Activated CD4-positive, alpha-beta T cell treated with anti-CD3 and anti-CD28 coated beads, Interleukin-2, Interleukin-6, amounts not matched to agents 100 ng/mL and 50 ng/mL, durations not matched to agents 16 hours and 8 hours (primary cell): ENCODE measurements at regions not wholly inside any gene's neighbourhood (a gene's known extent, or its start where the extent isn't known, plus 50 kb on each side); places are given as distances from the start of the nearest gene placed in this dataset.
A peak's percentile ranks its signal among the peaks of the same experiment; 100 is the strongest.

Experiments
- DNase-seq: peaks from one replicate; pipeline ENCODE4 v3.0.0-alpha.2; 2020

DNA sequence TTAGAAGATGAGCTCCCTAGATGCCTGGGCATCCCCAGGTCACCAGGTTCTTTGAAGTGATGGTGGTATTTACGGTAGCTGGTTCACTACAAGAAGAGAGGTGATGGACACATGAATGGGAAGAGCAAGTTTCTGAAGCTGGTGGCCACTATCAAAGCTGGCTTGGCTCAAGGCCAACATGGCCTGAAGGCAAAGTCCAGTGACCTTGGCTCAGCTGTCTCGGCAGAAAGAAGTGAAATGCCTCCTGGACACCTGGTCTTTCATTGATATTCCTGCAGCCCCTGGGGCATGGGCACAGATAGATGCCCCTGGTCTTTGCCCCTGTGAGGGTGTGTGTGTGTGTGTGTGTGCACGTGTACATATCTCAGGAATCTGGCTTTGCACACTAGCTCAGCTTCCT lies 441.8 kb upstream of the TMPO start:
- DNase-seq, result no peak

DNA sequence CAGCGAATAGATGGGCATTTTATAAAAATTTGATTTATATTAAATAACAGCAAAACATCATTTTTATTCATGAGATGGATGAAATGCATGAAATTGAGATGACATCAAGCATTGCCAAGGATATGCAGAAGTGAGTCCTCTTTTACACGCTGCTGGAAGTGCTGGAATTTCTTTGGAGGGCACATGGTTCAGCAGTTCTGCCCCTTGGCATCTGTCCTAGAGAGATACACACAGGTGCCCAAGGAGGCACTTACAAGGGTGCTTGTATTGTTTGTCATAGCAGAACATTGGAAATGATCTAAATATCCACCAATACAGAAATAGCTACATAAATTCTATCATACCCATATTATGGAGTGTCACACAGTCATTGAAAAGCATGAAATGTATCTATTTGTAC lies 441.1 kb upstream of the TMPO start:
- DNase-seq, result no peak

- DNase-seq, result no peak
Measured at GRCh38 chr12:98084391-98084790, 431.0 kb upstream of the TMPO start.

GRCh38 chr12:98085046-98085755 lies 430.2 kb upstream of the TMPO start:
- DNase-seq, result no peak

GRCh38 chr12:98090731-98091130 lies 424.7 kb upstream of the TMPO start:
- DNase-seq, result no peak

DNA sequence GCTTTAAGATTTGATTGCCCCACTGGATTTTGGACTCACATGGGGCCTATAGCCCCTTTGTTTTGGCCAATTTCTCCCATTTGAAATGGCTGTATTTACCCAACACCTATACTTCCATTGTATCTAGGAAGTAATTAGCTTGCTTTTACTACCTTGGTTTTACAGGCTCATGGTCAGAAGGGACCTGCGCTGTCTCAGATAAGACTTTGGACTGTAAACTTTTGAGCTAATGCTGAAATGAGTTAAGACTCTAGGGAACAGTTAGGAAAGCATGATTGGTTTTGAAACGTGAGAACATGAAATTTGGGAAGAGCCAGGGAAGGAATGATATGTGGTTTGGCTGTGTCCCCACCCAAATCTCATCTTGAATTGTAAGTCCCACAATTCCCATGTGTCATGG lies 419.0 kb upstream of the TMPO start:
- no peak for DNase-seq

DNA sequence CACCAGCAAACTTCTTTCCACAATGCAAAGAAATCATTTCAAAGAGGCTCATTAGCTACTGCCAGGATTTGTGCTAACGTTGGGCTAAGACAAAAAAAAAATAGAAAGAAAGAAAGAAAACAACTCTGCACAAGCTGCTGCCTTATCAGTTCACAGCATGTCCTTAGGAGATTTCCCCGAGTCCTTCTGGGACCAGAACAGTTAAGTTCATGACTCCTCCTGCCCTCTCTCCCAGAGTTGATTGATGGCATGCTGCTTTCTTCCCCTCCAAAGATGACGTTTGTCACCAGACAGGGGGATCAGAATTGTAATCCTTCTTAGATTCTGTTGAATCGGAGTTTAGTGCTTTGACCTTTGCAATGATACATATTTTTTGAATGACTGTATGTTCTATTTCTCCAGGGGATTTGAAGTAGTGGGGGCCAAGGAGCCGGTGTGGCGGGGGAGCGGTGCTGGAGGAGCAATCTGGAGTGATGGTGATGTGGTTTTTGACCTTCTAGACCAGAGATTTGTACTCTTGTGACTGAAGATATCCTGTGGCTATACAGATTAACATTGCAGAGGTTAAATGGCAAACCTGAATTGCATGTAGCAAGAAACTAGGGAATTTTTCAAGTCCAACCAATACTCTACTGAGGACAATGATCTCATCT lies 409.2 kb upstream of the TMPO start:
- no peak for DNase-seq

DNA sequence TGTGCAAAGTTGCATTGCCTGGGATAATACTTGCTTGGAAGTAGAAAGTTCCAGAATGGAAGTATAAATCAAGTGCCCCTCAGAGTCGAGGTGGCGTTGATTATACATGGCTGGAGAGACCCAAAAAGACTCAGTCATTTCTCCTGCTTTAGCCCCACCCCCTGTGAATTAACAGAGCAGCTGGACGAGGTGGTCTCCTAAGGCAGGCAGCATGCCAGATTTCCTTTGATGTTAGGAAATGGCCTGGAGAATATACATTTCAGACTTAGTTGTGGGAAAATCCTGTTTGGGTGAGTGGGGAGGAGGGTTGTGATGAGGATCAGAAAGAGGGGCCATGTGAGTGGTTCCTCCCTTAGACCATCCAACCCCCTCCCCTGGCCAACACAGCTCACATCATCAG lies 406.1 kb upstream of the TMPO start:
- DNase-seq, result no peak

DNA sequence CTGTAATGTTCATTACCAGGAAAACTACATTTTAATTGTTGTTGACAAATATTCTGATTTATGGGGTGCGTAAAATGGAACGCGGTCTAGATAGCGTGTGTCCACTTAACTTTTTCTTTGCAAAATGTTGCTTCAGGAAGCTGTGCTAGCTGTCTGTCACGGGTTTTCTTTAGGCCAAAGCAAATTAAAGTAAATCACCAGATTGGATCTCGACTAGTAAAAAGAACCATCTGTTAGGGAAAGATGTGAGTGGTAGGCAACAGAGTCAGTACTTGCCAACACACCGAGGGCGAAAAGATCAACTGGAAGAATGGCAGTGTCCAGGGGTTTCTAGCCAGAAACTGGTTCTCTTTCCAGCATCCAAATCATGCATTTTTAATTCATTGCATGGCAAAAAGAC lies 404.9 kb upstream of the TMPO start:
- no peak for DNase-seq

DNA sequence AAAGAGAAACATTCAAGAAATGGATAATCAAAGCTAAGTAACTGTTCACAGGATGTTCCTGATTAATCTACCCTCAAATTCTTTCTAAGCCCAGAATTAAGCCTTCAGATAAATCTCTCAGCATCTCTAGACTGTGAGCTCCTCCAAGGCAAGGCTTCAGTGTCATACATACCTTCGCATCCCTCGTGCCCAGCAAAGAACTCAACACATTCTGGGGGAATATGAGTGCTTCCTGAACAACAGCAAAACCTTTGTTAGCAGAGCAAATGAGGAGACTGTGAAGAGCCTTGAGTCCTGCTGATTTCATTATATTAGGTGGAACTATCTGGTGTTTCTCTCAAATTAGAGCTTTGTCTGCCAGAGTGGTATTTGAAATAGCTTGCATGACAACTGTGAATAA lies 401.8 kb upstream of the TMPO start:
- no peak for DNase-seq

GRCh38 chr12:98121963-98122362 lies 393.4 kb upstream of the TMPO start:
- no peak for DNase-seq

DNA sequence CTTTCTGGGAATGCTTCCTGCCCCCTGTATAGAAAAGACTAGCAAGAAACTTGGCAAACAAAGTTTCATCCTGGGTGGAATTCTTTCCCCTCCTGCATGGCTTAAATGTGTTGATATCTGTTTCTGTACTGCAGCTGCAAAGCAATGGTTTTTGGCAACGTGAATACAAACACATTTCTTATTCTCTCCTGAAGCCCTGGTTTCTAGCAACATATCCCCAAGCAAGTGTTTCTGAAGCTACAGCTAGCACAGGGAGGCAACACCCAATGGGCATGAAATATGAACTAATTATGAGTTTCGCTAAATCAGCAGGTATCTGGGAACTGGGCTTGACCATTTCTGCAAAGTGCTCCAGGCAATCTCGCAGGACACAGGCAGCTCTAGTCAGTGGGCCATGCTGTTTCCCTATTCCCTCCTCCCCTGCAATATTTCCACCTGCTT lies 392.3 kb upstream of the TMPO start:
- no peak for DNase-seq

- DNase-seq, result no peak
Measured at GRCh38 chr12:98126637-98127335, 388.6 kb upstream of the TMPO start.

- no peak for DNase-seq
Measured at GRCh38 chr12:98127336-98127679, 388.1 kb upstream of the TMPO start.

GRCh38 chr12:98127854-98128253 lies 387.5 kb upstream of the TMPO start:
- DNase-seq, result no peak

GRCh38 chr12:98136544-98136943 lies 378.8 kb upstream of the TMPO start:
- no peak for DNase-seq

DNA sequence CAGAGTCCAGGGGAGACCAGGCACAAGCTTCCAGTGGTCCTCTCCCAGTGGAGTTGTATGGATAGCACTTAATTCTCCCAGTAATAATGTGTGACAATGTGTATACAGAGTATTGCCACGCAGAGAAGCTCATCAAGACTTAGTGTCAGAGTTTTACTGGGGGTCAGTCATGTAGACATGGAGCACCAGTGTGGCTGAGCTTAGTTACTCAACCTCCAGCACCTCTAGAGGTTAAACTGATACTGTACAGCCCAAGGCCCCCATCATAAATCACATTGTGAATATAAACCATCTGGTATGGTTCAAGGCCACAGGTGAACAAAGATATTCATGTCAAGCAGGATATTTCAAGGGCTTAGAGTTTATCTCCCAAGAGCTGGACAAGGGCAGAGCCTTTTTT lies 378.1 kb upstream of the TMPO start:
- no peak for DNase-seq

- DNase-seq, result no peak
Measured at GRCh38 chr12:98144953-98145352, 370.4 kb upstream of the TMPO start.

GRCh38 chr12:98146043-98146442 lies 369.3 kb upstream of the TMPO start:
- no peak for DNase-seq

DNA sequence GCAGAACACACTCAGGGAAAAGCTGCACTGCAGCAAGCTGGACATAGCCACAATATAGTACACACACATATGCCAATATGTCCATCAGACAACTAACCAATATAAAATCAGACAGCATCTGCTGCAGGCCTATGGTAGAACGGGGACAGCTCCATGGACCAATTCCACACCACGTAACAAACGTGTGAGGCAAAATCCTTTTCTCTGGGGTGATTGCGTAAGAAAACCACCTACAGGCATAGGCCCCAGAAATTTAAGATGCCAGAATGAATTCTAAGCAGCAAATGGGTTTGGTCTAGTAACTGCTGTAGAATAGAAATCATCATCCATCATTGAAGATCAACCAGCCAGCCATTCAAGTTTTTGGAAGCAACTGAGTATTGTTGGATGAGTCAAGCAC lies 368.9 kb upstream of the TMPO start:
- DNase-seq, result no peak

GRCh38 chr12:98149270-98149669 lies 366.1 kb upstream of the TMPO start:
- DNase-seq, result peak; percentile 52

- no peak for DNase-seq
Measured at GRCh38 chr12:98149691-98150210, 365.6 kb upstream of the TMPO start.

GRCh38 chr12:98151105-98151590 lies 364.2 kb upstream of the TMPO start:
- no peak for DNase-seq

GRCh38 chr12:98151984-98152383 lies 363.4 kb upstream of the TMPO start:
- no peak for DNase-seq
